Epithelial cell of esophagus (primary cell): ENCODE measurements at regions not wholly inside any gene's neighbourhood (a gene's known extent, or its start where the extent isn't known, plus 50 kb on each side); places are given as distances from the start of the nearest gene placed in this dataset.
A peak's percentile ranks its signal among the peaks of the same experiment; 100 is the strongest.

Experiments
- DNase-seq: peaks from one replicate; pipeline ENCODE4 v3.0.0; 2010; ENCODE audit warnings: low read depth
- H3K4me3 ChIP-seq: 2 replicates; pipeline ENCODE4 v1.5.1; 2011; ENCODE audit warnings: mild to moderate bottlenecking, low read length, control low read depth
- TF ChIP-seq, protein P1 (sequence below): IDR thresholded peaks from 2 replicates; pipeline ENCODE4 v1.5.1; 2011; ENCODE audit warnings: low read depth, mild to moderate bottlenecking, low read length, control low read depth, inconsistent platforms; ENCODE audit not compliant: insufficient read depth; ENCODE audit errors: missing control alignments

DNA sequence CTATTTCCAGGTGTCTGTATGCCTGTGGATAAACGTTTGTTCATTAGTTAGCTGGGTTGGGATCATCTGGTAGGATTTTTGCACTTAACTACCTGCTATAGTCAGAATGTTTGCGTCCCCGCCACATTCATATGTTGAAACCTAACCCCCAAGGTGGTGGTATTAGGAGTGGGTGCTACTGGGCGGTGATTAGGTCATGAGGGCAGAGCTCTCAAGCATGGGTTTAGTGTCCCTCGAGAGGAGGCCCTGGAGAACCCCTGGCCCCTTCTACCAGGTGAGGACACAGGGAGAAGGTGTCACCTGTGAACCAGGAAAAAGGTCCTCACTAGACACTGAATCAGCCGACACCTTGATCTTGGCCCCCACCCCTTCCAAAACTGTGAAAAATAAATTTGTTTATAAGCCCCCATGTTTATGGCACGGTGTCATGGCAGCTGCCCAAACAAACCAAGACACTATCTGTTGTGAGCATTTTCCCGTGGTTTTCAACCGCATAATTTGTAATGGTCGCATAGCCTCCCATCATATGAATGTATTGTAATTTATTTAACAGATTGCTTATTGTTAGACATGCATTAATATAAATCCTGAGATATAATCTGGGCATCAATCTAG lies 92.7 kb upstream of the TRIM2 start:
- TF ChIP-seq, protein P1, sequence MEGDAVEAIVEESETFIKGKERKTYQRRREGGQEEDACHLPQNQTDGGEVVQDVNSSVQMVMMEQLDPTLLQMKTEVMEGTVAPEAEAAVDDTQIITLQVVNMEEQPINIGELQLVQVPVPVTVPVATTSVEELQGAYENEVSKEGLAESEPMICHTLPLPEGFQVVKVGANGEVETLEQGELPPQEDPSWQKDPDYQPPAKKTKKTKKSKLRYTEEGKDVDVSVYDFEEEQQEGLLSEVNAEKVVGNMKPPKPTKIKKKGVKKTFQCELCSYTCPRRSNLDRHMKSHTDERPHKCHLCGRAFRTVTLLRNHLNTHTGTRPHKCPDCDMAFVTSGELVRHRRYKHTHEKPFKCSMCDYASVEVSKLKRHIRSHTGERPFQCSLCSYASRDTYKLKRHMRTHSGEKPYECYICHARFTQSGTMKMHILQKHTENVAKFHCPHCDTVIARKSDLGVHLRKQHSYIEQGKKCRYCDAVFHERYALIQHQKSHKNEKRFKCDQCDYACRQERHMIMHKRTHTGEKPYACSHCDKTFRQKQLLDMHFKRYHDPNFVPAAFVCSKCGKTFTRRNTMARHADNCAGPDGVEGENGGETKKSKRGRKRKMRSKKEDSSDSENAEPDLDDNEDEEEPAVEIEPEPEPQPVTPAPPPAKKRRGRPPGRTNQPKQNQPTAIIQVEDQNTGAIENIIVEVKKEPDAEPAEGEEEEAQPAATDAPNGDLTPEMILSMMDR = no peak
- no peak overlapping the region for H3K4me3 ChIP-seq
- no peak for DNase-seq

DNA sequence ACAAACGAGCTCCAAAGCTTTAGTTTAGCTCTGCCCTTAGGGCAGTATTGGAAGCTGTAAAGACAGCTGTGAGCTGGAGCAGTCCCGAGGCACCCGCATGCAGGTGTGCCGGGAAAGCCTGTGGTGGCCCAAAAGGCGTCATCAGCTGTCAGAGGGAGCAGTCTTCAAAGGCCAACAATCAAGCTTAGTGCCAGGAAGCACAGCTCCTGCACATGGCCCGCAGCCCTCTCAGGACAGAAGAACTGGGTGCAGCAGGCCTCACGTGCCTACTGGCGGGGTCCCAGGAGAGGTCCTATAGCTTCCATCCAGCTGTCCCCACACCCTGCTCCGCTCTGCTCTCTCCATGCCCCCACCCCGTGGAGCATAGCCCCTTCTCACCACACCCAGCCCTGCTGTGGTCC lies 92.2 kb upstream of the TRIM2 start:
- no peak for DNase-seq
- H3K4me3 ChIP-seq = no peak overlapping the region
- TF ChIP-seq, protein P1 = no peak

DNA sequence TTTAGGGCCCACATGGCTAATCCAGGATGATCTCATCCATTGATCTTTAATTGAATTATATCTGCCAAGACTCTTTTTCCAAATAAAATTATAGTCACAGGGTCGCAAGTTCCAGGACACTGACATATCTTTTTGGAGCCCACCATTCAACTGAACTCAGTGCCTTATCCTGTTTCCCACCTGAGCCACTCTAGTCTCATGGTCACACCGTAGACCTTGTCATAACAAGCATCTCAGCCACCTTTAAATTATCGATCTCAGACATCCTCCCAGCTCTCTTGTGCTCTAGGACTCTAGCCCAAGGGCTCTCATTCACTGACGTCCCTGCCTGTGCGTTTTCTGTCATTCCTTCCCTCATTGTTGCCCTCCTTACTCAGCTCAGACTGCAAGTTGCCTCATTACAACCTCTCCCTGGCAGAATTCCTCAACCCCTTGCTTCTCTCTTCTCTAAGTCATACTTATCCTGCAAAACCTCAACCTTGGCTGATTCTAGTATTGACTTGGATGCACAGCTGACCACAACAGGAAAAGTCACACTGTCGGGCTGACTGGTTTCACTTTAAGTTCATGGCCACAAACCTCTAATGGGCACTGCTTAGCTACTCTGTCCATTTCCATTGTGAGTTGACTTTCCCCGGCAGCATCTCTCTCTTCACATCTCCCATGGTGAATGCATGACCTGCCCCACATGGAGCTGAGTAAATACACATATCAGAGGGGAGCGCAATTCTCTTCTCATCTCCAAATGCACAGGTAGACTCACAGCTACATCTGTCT lies 91.0 kb upstream of the TRIM2 start:
- TF ChIP-seq, protein P1 = no peak
- no peak for DNase-seq
- no peak overlapping the region for H3K4me3 ChIP-seq

DNA sequence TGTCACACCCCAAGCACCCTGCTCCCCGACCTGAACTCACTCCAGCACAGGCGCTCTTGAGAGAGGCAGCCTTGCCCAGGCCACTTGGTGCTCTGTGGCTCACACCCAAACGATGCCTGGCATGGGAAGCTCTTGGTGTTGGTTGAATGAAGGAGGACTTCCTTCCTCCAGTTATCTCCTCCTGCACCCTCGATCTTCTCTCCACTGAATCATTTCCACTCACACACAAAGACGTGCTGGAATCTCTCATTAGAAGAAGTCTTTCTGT lies 90.5 kb upstream of the TRIM2 start:
- no peak for DNase-seq
- TF ChIP-seq, protein P1 = no peak
- H3K4me3 ChIP-seq = no peak overlapping the region

DNA sequence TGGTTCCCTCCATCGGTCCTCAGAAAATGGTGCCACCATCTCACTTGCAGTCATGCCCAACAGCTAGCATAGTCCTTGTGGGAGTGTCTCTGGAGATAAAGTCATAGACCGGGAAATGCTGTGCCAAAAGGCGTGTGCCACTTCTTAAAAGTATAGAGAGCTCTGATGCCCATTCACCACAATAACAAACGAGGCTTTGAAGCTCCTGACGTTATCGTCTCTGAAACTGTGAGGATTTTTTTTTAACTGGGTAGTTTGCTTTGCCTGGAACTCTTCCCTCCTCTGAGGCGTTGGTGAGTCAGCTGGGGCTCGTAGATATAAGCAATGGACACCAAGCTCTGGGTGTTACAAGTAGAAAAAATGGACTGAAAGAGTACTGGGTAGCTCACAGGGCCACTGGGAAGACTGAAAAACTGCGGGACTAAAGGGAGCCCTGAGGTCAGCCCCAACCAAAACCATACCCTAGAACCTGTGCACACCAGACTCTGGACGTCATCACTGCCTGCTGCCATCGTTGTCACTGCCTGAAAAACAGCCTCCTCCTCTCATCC lies 89.4 kb upstream of the TRIM2 start:
- TF ChIP-seq, protein P1 = no peak
- peak; percentile 72 for DNase-seq
- H3K4me3 ChIP-seq = no peak overlapping the region

DNA sequence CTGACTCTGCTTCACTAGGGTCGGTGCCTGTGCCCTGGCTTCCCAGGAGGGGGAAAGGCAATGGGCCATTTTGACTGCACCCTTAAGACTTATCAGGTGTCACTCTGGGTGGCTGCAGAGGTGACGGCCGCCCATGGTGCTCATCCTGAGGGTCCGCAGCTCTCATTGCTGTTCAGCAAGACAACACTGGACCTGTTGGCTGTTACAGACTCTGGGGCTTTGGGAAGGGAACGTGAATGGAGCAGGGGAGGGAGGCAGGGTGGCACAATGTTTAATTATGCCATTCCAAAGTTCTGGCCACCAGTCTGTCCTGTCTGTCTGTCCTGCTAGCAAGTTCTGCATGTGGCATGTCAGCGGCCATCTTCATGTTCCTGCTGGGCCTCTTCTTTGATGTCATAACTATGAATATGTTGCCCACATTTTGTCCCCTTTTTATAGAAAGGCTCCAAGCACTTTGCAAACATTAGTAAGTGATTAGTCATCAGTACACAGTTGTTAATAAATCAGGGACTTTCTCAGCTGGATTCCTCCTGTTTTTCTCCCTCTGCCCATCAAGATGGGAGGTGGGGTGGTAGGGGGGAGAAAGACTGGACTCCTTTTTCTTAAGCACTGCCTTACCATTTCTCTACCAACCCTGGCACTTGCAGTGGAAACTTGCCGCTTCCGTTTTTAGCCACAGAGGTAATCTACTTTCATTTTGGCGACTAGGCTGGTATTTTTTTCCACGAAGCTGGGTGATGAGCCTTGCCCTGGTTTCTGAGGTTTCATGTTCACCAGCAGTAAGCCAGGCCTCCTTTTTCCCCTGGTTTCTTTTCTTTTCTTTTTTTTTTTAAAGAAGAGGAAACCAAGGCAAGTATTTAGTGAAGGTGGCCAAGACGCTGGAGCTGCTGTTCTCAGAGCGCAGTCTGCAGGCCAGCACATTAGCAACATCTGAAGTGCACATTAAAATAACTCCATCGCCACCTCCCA lies 88.6 kb upstream of the TRIM2 start:
- H3K4me3 ChIP-seq = no peak overlapping the region
- peak; percentile 69 for DNase-seq
- TF ChIP-seq, protein P1 = no peak
